ENCODE measurements at regions not wholly inside any gene's neighbourhood (a gene's known extent, or its start where the extent isn't known, plus 50 kb on each side); places are given as distances from the start of the nearest gene placed in this dataset.

- no peak for DNase-seq (ENCODE audit: low read depth)
Measured at GRCh38 chr2:177058747-177059146, 153.8 kb upstream of the HNRNPA3 start.

GRCh38 chr2:177059293-177059692, 153.3 kb upstream of the HNRNPA3 start:
- no peak for DNase-seq (ENCODE audit: low read depth)

GRCh38 chr2:177063331-177063730, 149.3 kb upstream of the HNRNPA3 start:
- DNase-seq (ENCODE audit: low read depth): no peak

- DNase-seq (ENCODE audit: low read depth): no peak
Measured at GRCh38 chr2:177064422-177064821, 148.2 kb upstream of the HNRNPA3 start.

- no peak for DNase-seq (ENCODE audit: low read depth)
Measured at GRCh38 chr2:177068967-177069366, 143.6 kb upstream of the HNRNPA3 start.

GRCh38 chr2:177072090-177072489, 140.5 kb upstream of the HNRNPA3 start:
- no peak for DNase-seq (ENCODE audit: low read depth)

GRCh38 chr2:177073611-177074010, 139.0 kb upstream of the HNRNPA3 start:
- no peak for DNase-seq (ENCODE audit: low read depth)

GRCh38 chr2:177074099-177074710, 138.4 kb upstream of the HNRNPA3 start:
- no peak for DNase-seq (ENCODE audit: low read depth)

- no peak for DNase-seq (ENCODE audit: low read depth)
Measured at GRCh38 chr2:177075254-177075653, 137.3 kb upstream of the HNRNPA3 start.

- DNase-seq (ENCODE audit: low read depth): no peak
Measured at GRCh38 chr2:177076636-177077179, 135.9 kb upstream of the HNRNPA3 start.

- DNase-seq (ENCODE audit: low read depth): no peak
Measured at GRCh38 chr2:177077778-177078177, 134.8 kb upstream of the HNRNPA3 start.

- no peak for DNase-seq (ENCODE audit: low read depth)
Measured at GRCh38 chr2:177078416-177078815, 134.2 kb upstream of the HNRNPA3 start.

GRCh38 chr2:177078855-177079254, 133.7 kb upstream of the HNRNPA3 start:
- DNase-seq (ENCODE audit: low read depth): no peak

GRCh38 chr2:177080746-177081284, 131.8 kb upstream of the HNRNPA3 start:
- no peak for DNase-seq (ENCODE audit: low read depth)

GRCh38 chr2:177084607-177085006, 128.0 kb upstream of the HNRNPA3 start:
- DNase-seq (ENCODE audit: low read depth): no peak

GRCh38 chr2:177088529-177088928, 124.1 kb upstream of the HNRNPA3 start:
- no peak for DNase-seq (ENCODE audit: low read depth)

- no peak for DNase-seq (ENCODE audit: low read depth)
Measured at GRCh38 chr2:177090967-177091366, 121.6 kb upstream of the HNRNPA3 start.

- DNase-seq (ENCODE audit: low read depth): no peak
Measured at GRCh38 chr2:177093371-177093770, 119.2 kb upstream of the HNRNPA3 start.

- no peak for DNase-seq (ENCODE audit: low read depth)
Measured at GRCh38 chr2:177098001-177098613, 114.5 kb upstream of the HNRNPA3 start.

- no peak for DNase-seq (ENCODE audit: low read depth)
Measured at GRCh38 chr2:177101930-177102329, 110.7 kb upstream of the HNRNPA3 start.

GRCh38 chr2:177106212-177106611, 106.4 kb upstream of the HNRNPA3 start:
- no peak for DNase-seq (ENCODE audit: low read depth)

- DNase-seq (ENCODE audit: low read depth): no peak
Measured at GRCh38 chr2:177108890-177109289, 103.7 kb upstream of the HNRNPA3 start.

GRCh38 chr2:177114712-177115111, 97.9 kb upstream of the HNRNPA3 start:
- no peak for DNase-seq (ENCODE audit: low read depth)
